ENCODE measurements at regions not wholly inside any gene's neighbourhood (a gene's known extent, or its start where the extent isn't known, plus 50 kb on each side); places are given as distances from the start of the nearest gene placed in this dataset.

DNA sequence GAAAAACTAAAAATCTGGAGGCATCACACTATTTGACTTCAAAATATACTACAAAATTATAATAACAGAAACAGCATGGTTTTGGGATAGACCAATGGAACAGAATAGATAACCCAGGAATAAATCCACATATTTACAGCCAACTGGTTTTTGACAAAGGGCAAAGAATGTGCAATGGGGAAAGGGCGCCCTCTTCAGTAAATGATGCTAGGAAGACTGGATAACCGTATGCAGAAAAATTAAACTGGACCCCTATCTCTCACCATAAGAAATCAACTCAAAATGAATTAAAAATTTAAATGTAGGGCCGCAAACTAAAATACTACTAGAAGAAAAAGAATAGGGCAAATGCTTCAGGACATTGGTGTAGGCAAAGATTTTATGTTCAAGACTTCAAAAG lies 440.5 kb upstream of the SGCG start:
- TF ChIP-seq POLR2A (IDR thresholded peaks at IDR 0.05), result no peak
- no peaks in the 10 kb centered on the region for H3K9me3 ChIP-seq
- no peaks in the 10 kb centered on the region for H3K36me3 ChIP-seq
- intact Hi-C loops (cut with DNase I; ENCODE audit: low total_unique reads), result no loop called here
- no peaks in the 10 kb centered on the region for H3K4me1 ChIP-seq
- no peak for DNase-seq (ENCODE audit: low spot score in 2 of 2)
- no peak overlapping the region for H3K27ac ChIP-seq
- H3K27me3 ChIP-seq, result no peaks in the 10 kb centered on the region
- H3K4me3 ChIP-seq, result no peak overlapping the region

DNA sequence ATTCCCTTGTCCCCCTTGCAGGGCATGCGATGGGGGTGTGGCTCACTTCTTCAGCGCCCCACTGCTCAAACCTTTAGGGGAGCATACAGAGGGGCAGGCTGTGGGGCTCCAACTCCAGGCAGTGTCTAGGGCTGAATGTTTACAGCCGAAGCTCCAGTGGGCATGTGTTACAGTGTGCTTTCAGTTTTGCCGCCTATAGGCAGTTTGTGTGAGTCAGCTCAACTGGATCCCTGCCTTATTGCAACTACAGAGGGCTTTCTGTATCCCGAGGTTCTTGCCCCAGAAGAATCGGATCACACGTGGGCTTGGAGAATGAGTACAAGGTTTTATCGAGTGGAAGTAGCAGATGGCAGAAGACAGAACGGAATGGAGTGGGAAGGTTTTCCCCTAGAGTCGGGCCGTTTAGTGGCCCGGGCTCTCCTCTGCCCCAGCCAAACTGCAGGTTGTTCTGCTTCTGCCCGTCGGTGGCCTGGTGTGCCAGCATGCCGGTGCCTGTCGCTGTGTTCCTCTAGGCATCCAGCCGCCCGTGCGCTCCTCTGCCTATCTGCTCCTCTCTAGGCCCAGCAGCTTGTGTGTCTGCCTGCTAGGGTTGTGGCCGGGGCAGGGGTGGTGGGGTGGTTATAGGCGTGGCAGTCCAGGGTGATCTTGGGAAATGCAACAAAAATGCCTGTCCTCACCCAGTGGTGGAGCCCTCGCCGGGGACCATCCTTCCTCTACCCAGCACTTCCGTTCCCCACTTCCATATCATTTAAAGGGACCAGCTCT lies 435.9 kb upstream of the SGCG start:
- intact Hi-C loops (cut with DNase I; ENCODE audit: low total_unique reads), result no loop called here
- H3K27ac ChIP-seq, result peak overlapping the region in 1 of 2 donors; percentile 55
- no peak for DNase-seq (ENCODE audit: low spot score in 2 of 2)
- H3K36me3 ChIP-seq, result no peaks in the 10 kb centered on the region
- no peak for TF ChIP-seq POLR2A (IDR thresholded peaks at IDR 0.05)
- no peak for TF ChIP-seq POLR2AphosphoS5 (IDR thresholded peaks at IDR 0.05)
- TF ChIP-seq, protein P1, sequence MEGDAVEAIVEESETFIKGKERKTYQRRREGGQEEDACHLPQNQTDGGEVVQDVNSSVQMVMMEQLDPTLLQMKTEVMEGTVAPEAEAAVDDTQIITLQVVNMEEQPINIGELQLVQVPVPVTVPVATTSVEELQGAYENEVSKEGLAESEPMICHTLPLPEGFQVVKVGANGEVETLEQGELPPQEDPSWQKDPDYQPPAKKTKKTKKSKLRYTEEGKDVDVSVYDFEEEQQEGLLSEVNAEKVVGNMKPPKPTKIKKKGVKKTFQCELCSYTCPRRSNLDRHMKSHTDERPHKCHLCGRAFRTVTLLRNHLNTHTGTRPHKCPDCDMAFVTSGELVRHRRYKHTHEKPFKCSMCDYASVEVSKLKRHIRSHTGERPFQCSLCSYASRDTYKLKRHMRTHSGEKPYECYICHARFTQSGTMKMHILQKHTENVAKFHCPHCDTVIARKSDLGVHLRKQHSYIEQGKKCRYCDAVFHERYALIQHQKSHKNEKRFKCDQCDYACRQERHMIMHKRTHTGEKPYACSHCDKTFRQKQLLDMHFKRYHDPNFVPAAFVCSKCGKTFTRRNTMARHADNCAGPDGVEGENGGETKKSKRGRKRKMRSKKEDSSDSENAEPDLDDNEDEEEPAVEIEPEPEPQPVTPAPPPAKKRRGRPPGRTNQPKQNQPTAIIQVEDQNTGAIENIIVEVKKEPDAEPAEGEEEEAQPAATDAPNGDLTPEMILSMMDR (IDR thresholded peaks at IDR 0.05), result no peak
- H3K27me3 ChIP-seq, result no peaks in the 10 kb centered on the region
- no peaks in the 10 kb centered on the region for H3K9me3 ChIP-seq
- no peaks in the 10 kb centered on the region for H3K4me1 ChIP-seq
- peak overlapping the region in 2 of 3 donors; percentile 38 to 56 for H3K4me3 ChIP-seq

DNA sequence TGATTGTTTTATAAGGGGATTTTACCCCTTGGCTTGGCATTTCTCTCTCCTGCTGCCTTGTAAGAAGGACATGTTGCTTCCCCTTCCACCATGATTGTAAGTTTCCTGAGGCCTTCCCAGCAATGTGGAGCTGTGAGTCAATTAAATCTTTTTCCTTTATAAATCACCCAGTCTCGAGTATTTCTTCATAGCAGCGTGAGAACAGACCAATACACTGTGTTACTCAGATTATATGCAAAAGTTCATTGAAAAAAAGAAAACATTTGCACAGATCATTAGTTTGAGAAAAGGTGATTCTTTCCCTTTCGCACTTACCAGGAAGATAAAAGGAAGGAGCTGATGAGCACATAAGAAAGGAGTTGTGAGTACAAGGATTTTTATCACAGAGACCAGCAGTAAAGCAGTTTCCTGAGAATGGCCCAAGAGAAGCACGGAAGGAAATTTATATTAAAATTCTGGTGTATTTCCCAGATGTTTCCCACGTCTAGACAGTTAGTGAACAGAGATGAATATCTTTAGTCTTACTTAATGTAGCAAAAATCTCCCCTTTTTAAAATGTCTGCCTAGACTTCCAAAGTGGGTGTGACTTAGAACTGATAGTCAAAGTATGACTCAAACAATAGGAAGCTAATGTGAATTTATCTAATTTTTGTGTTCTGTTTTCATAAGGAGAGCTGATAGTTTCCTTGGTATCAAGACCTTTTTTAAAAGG lies 431.8 kb upstream of the SGCG start:
- Histone ChIP-seq H3K27ac (no peak overlapping the region), H3K4me1 (no peaks in the 10 kb centered on the region), H3K4me3 (no peak overlapping the region), H3K9me3 (no peaks in the 10 kb centered on the region), H3K36me3 (no peaks in the 10 kb centered on the region), H3K27me3 (no peaks in the 10 kb centered on the region)
- TF ChIP-seq, protein P1 (IDR thresholded peaks at IDR 0.05), result no peak
- TF ChIP-seq POLR2A (IDR thresholded peaks at IDR 0.05) (no peak), POLR2AphosphoS5 (IDR thresholded peaks at IDR 0.05) (no peak)
- DNase-seq (ENCODE audit: low spot score in 2 of 2), result no peak
- intact Hi-C loops (cut with DNase I; ENCODE audit: low total_unique reads), result no loop called here

DNA sequence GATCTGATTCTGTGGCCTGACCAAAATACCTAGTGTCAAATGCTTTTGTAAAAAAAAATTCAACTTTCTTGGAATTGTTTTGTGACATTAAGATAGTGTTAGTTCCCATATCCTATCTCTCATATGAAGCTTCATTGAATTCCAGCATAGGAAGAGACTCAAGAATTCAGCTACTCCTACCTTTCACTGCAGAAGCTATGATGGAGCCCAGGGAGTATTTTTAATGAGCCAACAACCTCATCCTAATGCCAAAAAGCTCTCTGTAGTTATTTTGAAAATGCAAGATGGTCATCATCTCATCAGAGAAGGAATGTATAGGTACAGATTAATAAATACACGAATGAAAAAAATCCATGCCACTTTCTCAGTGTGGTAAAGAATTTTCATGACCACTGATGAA lies 431.2 kb upstream of the SGCG start:
- H3K27ac ChIP-seq, result no peak overlapping the region
- DNase-seq (ENCODE audit: low spot score in 2 of 2), result no peak
- no peaks in the 10 kb centered on the region for H3K36me3 ChIP-seq
- no peaks in the 10 kb centered on the region for H3K4me1 ChIP-seq
- no peaks in the 10 kb centered on the region for H3K27me3 ChIP-seq
- TF ChIP-seq POLR2AphosphoS5 (IDR thresholded peaks at IDR 0.05), result no peak
- TF ChIP-seq POLR2A (IDR thresholded peaks at IDR 0.05), result no peak
- TF ChIP-seq, protein P1 (IDR thresholded peaks at IDR 0.05), result no peak
- intact Hi-C loops (cut with DNase I; ENCODE audit: low total_unique reads), result no loop called here
- no peaks in the 10 kb centered on the region for H3K9me3 ChIP-seq
- H3K4me3 ChIP-seq, result no peak overlapping the region

DNA sequence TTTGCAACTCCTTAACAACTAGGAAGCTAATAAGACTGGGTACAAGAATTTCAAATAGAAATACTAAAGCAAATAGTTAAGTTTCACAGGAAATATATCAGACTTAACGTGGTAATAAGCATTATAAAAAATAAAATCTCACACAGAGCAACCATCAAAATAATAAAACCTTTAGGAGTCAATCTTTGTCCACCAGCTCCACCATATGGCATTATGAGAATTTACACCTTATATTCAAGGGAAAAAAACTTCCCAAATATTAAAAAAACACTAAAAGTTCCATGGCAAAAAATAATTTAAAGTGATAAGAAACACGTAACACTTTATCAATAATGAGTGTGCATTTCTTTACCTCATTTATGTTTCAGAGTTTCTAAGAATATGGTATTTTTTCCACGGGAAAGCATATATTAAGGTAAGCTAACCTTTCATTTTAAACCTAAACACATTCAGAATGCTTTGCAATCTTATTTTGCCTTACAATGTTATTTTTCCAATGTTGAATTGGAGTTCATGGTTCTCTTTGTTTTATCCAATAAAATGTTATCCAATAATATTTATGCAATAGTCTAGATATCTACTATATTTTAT lies 423.2 kb upstream of the SGCG start:
- intact Hi-C loops (cut with DNase I; ENCODE audit: low total_unique reads), result no loop called here
- H3K4me1 ChIP-seq, result no peaks in the 10 kb centered on the region
- no peak for TF ChIP-seq POLR2AphosphoS5 (IDR thresholded peaks at IDR 0.05)
- TF ChIP-seq, protein P1 (IDR thresholded peaks at IDR 0.05), result peak in 1 of 3 donors; percentile 27
- no peak for TF ChIP-seq POLR2A (IDR thresholded peaks at IDR 0.05)

More for the DNA sequence above, 423.2 kb upstream of the SGCG start:
- Histone ChIP-seq H3K4me3 (no peak overlapping the region), H3K27ac (no peak overlapping the region), H3K9me3 (no peaks in the 10 kb centered on the region), H3K27me3 (no peaks in the 10 kb centered on the region), H3K36me3 (no peaks in the 10 kb centered on the region)
- DNase-seq (ENCODE audit: low spot score in 2 of 2), result no peak
